ENCODE measurements at regions not wholly inside any gene's neighbourhood (a gene's known extent, or its start where the extent isn't known, plus 50 kb on each side); places are given as distances from the start of the nearest gene placed in this dataset.

- Histone ChIP-seq H3K4me1 (ENCODE audit: control insufficient read depth, insufficient read depth, low read length) (peaks cover 71% of the 10 kb centered on the region), H3K36me3 (ENCODE audit: control insufficient read depth, insufficient read depth, low read length, severe bottlenecking) (no peaks in the 10 kb centered on the region), H3K9ac (ENCODE audit: low read length) (peak overlapping the region; percentile 1), H3K9me3 (ENCODE audit: control insufficient read depth, low read length) (no peaks in the 10 kb centered on the region), H3K4me3 (ENCODE audit: low read length) (no peak overlapping the region), H3K27me3 (replicated peaks; ENCODE audit: control insufficient read depth, insufficient read depth, low read length) (no peaks in the 10 kb centered on the region)
- DNase-seq (ENCODE audit: low read depth): peak; percentile 80
Observed at GRCh38 chr2:226427538-226428307, 371.9 kb downstream of the IRS1 start.

DNA sequence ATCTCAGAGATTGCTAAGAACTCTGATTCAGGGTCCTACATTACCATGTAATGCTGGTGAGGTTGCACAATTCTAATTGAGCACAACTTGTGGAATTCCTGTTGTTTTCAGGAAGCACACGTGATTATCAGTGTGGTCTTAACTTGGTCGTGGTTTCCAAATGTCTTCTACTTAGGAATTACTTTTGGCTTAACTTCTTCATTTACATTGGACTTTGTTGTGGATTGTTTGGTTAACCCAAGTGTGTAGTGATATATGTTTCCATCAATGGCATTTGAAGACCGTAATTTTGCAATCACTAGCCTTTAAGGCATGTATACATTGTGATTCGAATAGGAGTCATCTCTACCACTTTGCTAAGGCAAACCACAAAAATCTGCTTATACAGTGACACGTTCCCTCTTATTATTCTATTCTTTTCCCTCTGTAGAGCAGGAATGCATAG, 373.3 kb downstream of the IRS1 start:
- peak; percentile 86 for DNase-seq (ENCODE audit: low read depth)
- H3K4me3 ChIP-seq (ENCODE audit: low read length): no peak overlapping the region
- H3K27me3 ChIP-seq (replicated peaks; ENCODE audit: control insufficient read depth, insufficient read depth, low read length): no peaks in the 10 kb centered on the region
- no peaks in the 10 kb centered on the region for H3K36me3 ChIP-seq (ENCODE audit: control insufficient read depth, insufficient read depth, low read length, severe bottlenecking)
- no peak overlapping the region for H3K9ac ChIP-seq (ENCODE audit: low read length)
- no peaks in the 10 kb centered on the region for H3K9me3 ChIP-seq (ENCODE audit: control insufficient read depth, low read length)
- H3K4me1 ChIP-seq (ENCODE audit: control insufficient read depth, insufficient read depth, low read length): peaks cover 61% of the 10 kb centered on the region

- Histone ChIP-seq H3K9ac (ENCODE audit: low read length) (no peak overlapping the region), H3K36me3 (ENCODE audit: control insufficient read depth, insufficient read depth, low read length, severe bottlenecking) (no peaks in the 10 kb centered on the region), H3K9me3 (ENCODE audit: control insufficient read depth, low read length) (no peaks in the 10 kb centered on the region), H3K4me1 (ENCODE audit: control insufficient read depth, insufficient read depth, low read length) (peaks cover 50% of the 10 kb centered on the region), H3K27me3 (replicated peaks; ENCODE audit: control insufficient read depth, insufficient read depth, low read length) (no peaks in the 10 kb centered on the region), H3K4me3 (ENCODE audit: low read length) (no peak overlapping the region)
- no peak for DNase-seq (ENCODE audit: low read depth)
Observed at GRCh38 chr2:226424971-226425370, 374.6 kb downstream of the IRS1 start.

DNA sequence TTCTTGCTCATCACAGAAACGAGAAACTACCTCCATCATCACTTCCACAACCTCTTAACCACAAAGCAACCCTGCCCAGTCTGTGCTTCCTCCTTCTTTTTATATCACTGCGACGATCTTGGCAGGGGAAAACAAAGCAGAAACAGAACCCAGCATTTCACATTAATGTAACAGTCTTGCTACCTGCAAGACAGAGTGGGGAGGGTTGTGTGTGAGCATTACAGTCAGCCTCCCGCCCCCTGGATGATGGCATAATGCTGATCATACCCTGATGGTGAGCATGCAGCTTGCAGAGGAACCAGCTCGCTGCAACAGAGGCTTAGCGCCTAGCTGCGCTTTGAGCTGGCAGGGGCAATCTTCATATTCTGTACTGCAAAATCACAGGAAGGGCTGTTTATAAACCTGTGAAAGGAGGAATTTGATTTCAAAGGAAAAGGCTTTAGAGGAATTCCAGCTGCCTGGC, 376.1 kb downstream of the IRS1 start:
- DNase-seq (ENCODE audit: low read depth): no peak
- H3K27me3 ChIP-seq (replicated peaks; ENCODE audit: control insufficient read depth, insufficient read depth, low read length): no peaks in the 10 kb centered on the region
- H3K36me3 ChIP-seq (ENCODE audit: control insufficient read depth, insufficient read depth, low read length, severe bottlenecking): no peaks in the 10 kb centered on the region
- peaks cover 48% of the 10 kb centered on the region for H3K4me1 ChIP-seq (ENCODE audit: control insufficient read depth, insufficient read depth, low read length)
- H3K4me3 ChIP-seq (ENCODE audit: low read length): no peak overlapping the region
- H3K9me3 ChIP-seq (ENCODE audit: control insufficient read depth, low read length): no peaks in the 10 kb centered on the region
- H3K9ac ChIP-seq (ENCODE audit: low read length): no peak overlapping the region

DNA sequence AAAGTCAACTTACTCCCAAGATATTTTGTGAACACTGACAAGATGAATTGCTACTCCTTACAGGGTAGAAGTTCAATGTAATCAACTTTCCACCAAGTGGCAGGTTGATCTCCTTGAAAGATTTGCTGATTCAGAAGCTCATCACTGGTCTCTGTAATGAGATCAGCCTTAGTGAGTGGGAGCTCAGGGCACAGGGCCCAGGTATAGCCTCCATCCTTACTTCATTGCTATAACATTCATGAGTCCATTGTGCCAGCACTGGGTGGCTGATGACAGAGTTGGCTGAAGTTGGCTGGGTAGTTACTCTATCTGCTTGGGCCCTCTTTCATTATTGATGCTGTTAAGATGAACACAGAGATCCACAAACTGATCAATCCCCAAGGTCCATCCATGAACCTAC, 379.0 kb downstream of the IRS1 start:
- DNase-seq (ENCODE audit: low read depth): no peak
- no peak overlapping the region for H3K9ac ChIP-seq (ENCODE audit: low read length)
- no peaks in the 10 kb centered on the region for H3K9me3 ChIP-seq (ENCODE audit: control insufficient read depth, low read length)
- H3K27me3 ChIP-seq (replicated peaks; ENCODE audit: control insufficient read depth, insufficient read depth, low read length): no peaks in the 10 kb centered on the region
- H3K36me3 ChIP-seq (ENCODE audit: control insufficient read depth, insufficient read depth, low read length, severe bottlenecking): no peaks in the 10 kb centered on the region
- peaks cover 21% of the 10 kb centered on the region for H3K4me1 ChIP-seq (ENCODE audit: control insufficient read depth, insufficient read depth, low read length)
- no peak overlapping the region for H3K4me3 ChIP-seq (ENCODE audit: low read length)

- no peaks in the 10 kb centered on the region for H3K9me3 ChIP-seq (ENCODE audit: control insufficient read depth, low read length)
- no peaks in the 10 kb centered on the region for H3K36me3 ChIP-seq (ENCODE audit: control insufficient read depth, insufficient read depth, low read length, severe bottlenecking)
- H3K9ac ChIP-seq (ENCODE audit: low read length): no peak overlapping the region
- no peak overlapping the region for H3K4me3 ChIP-seq (ENCODE audit: low read length)
- no peak for DNase-seq (ENCODE audit: low read depth)
- no peaks in the 10 kb centered on the region for H3K27me3 ChIP-seq (replicated peaks; ENCODE audit: control insufficient read depth, insufficient read depth, low read length)
- peaks cover 4% of the 10 kb centered on the region for H3K4me1 ChIP-seq (ENCODE audit: control insufficient read depth, insufficient read depth, low read length)
Observed at GRCh38 chr2:226418521-226418920, 381.1 kb downstream of the IRS1 start.

DNA sequence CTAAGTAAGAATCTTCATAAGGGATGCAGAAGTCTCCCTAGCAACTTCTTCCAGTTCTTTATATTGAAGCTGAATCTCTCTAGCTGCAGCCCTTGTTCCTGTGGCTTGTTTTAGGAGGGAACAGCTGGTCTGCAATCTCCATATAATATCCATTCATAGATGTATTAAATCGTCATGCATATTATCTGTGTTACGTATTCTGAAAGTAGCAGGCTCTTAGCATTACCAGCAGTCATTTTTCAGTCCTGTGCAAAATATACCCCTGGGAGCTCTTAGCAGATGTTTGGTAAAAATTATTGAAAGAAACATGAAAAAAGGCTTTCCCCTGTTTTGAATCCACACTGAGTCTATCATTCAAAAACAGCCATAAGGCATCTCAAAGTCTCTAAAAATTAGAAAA, 385.3 kb downstream of the IRS1 start:
- no peaks in the 10 kb centered on the region for H3K9me3 ChIP-seq (ENCODE audit: control insufficient read depth, low read length)
- no peaks in the 10 kb centered on the region for H3K36me3 ChIP-seq (ENCODE audit: control insufficient read depth, insufficient read depth, low read length, severe bottlenecking)
- H3K4me3 ChIP-seq (ENCODE audit: low read length): no peak overlapping the region

GRCh38 chr2:226413498-226414130, 386.0 kb downstream of the IRS1 start:
- H3K36me3 ChIP-seq (ENCODE audit: control insufficient read depth, insufficient read depth, low read length, severe bottlenecking): no peaks in the 10 kb centered on the region
- DNase-seq (ENCODE audit: low read depth): no peak
- no peak overlapping the region for H3K9ac ChIP-seq (ENCODE audit: low read length)
- peaks cover 3% of the 10 kb centered on the region for H3K4me1 ChIP-seq (ENCODE audit: control insufficient read depth, insufficient read depth, low read length)
- no peaks in the 10 kb centered on the region for H3K27me3 ChIP-seq (replicated peaks; ENCODE audit: control insufficient read depth, insufficient read depth, low read length)
- H3K4me3 ChIP-seq (ENCODE audit: low read length): no peak overlapping the region
- no peaks in the 10 kb centered on the region for H3K9me3 ChIP-seq (ENCODE audit: control insufficient read depth, low read length)

More for the DNA sequence above, 385.3 kb downstream of the IRS1 start:
- peaks cover 3% of the 10 kb centered on the region for H3K4me1 ChIP-seq (ENCODE audit: control insufficient read depth, insufficient read depth, low read length)
- H3K9ac ChIP-seq (ENCODE audit: low read length): no peak overlapping the region
- H3K27me3 ChIP-seq (replicated peaks; ENCODE audit: control insufficient read depth, insufficient read depth, low read length): no peaks in the 10 kb centered on the region
- no peak for DNase-seq (ENCODE audit: low read depth)

DNA sequence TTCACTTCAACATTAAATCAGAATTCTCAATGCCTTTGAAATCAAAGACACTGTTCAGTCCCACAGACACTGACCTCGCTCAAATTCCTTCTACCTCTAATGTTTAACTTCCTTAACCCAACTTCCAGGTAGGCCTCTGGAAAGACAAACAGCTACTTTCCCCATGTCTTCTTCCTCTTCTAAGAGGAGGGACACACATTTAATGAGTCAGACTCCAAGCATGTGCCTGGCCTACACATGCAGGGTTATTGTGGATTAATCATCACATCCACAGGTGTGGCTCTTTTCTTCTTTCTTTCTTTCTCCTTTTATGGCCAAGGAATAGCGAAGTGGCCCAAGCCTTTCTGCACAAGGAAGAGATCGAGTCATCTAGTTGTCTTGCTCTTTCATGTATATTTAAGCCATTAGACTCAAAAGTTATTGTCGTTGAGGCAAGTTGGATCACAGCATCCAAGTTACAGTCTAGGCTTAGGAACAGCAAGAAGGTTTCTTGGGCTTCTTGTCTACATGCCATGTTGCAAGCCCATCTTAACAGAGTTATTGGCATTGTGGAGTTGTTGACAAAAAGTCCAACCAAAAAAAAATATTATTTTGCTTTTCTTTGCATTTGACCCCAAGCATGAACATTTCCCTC, 387.8 kb downstream of the IRS1 start:
- Histone ChIP-seq H3K4me1 (ENCODE audit: control insufficient read depth, insufficient read depth, low read length) (peaks cover 3% of the 10 kb centered on the region), H3K9ac (ENCODE audit: low read length) (no peak overlapping the region), H3K36me3 (ENCODE audit: control insufficient read depth, insufficient read depth, low read length, severe bottlenecking) (no peaks in the 10 kb centered on the region), H3K9me3 (ENCODE audit: control insufficient read depth, low read length) (no peaks in the 10 kb centered on the region), H3K27me3 (replicated peaks; ENCODE audit: control insufficient read depth, insufficient read depth, low read length) (no peaks in the 10 kb centered on the region), H3K4me3 (ENCODE audit: low read length) (no peak overlapping the region)
- DNase-seq (ENCODE audit: low read depth): no peak

- Histone ChIP-seq H3K36me3 (ENCODE audit: control insufficient read depth, insufficient read depth, low read length, severe bottlenecking) (no peaks in the 10 kb centered on the region), H3K9me3 (ENCODE audit: control insufficient read depth, low read length) (no peaks in the 10 kb centered on the region), H3K27me3 (replicated peaks; ENCODE audit: control insufficient read depth, insufficient read depth, low read length) (no peaks in the 10 kb centered on the region), H3K4me1 (ENCODE audit: control insufficient read depth, insufficient read depth, low read length) (peaks cover 3% of the 10 kb centered on the region), H3K4me3 (ENCODE audit: low read length) (no peak overlapping the region), H3K9ac (ENCODE audit: low read length) (no peak overlapping the region)
- DNase-seq (ENCODE audit: low read depth): no peak
Observed at GRCh38 chr2:226411205-226411604, 388.4 kb downstream of the IRS1 start.

DNA sequence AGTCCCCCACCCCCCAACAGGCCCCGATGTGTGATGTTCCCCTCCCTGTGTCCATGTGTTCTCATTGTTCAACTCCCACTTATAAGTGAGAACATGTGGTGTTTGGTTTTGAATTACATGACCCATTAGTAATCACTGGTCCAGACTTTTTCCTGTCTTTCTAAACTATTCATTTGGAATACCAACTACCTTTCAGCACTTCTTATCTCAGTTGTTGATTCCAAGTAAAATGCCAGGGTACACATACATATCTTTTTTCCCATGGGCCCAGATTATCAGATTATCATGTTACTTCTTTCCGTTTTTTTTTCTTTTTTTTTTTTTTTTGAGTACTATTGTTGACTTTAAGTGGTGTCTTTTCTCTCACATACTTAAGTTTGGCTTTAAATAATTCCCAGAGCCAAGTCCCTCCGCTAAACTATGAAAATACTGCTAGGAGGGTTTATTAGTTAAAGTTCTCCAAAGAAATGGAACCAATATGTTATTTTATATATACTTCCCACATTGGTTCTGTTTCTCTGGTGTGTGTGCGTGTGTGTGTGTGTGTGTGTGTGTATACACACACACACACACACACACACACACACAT, 389.3 kb downstream of the IRS1 start:
- Histone ChIP-seq H3K27me3 (replicated peaks; ENCODE audit: control insufficient read depth, insufficient read depth, low read length) (no peaks in the 10 kb centered on the region), H3K9ac (ENCODE audit: low read length) (no peak overlapping the region), H3K9me3 (ENCODE audit: control insufficient read depth, low read length) (no peaks in the 10 kb centered on the region), H3K4me1 (ENCODE audit: control insufficient read depth, insufficient read depth, low read length) (peaks cover 3% of the 10 kb centered on the region), H3K36me3 (ENCODE audit: control insufficient read depth, insufficient read depth, low read length, severe bottlenecking) (no peaks in the 10 kb centered on the region), H3K4me3 (ENCODE audit: low read length) (no peak overlapping the region)
- peak; percentile 22 for DNase-seq (ENCODE audit: low read depth)
